H1 (cell line): ENCODE measurements at regions not wholly inside any gene's neighbourhood (a gene's known extent, or its start where the extent isn't known, plus 50 kb on each side); places are given as distances from the start of the nearest gene placed in this dataset.
"Not testable (repeated sequence)": the region's sequence is repeated elsewhere in the genome, so short reads cannot be mapped to it uniquely, and the experiment has no call there.

Source experiments
- CTCF ChIA-PET: fragments of 300-600 bp; sonication (Branson Sonifier 250); formaldehyde crosslinking; loops from one replicate; lab custom pipeline; 2021; ENCODE audit not compliant: partially characterized antibody; lab: Charles Lee
- POLR2A ChIA-PET: fragments of 300-600 bp; sonication (Branson Sonifier 250); formaldehyde crosslinking; loops from one replicate; lab custom pipeline; 2021; ENCODE audit warnings: inconsistent platforms; ENCODE audit not compliant: partially characterized antibody; lab: Charles Lee
- DNase-seq, 2 experiments: peaks; one replicate each; pipeline versions ENCODE4 v3.0.0 to v3.0.0-alpha.2; 2010 to 2022; ENCODE audit warnings: low spot score in 2 of 2, low read depth in 1 of 2, mixed read lengths in 1 of 2
- FAIRE-seq: peaks from 2 replicates; lab custom pipeline; 2011; peaks lifted over from hg19 to GRCh38; lab: Jason Lieb, UNC
- H2AFZ ChIP-seq: 2 replicates; pipeline ENCODE4 v1.8.1; 2012; ENCODE audit warnings: low read length, inconsistent platforms
- H2AK5ac ChIP-seq: 2 replicates; pipeline ENCODE4 v1.6.1; 2013; ENCODE audit warnings: low read depth, low read length
- H2BK120ac ChIP-seq: replicated peaks from 2 replicates; pipeline ENCODE3; 2013; ENCODE audit warnings: low read depth, low read length, inconsistent platforms
- H2BK12ac ChIP-seq: 2 replicates; pipeline ENCODE4 v1.6.1; 2013; ENCODE audit warnings: low read depth, low read length
- H2BK15ac ChIP-seq: 2 replicates; pipeline ENCODE4 v1.6.1; 2013; ENCODE audit warnings: low read length
- H2BK20ac ChIP-seq: 2 replicates; pipeline ENCODE4 v1.6.1; 2013; ENCODE audit warnings: low read length
- H2BK5ac ChIP-seq: 2 replicates; pipeline ENCODE4 v1.6.1; 2013; ENCODE audit warnings: low read depth, low read length
- H3K14ac ChIP-seq: 2 replicates; pipeline ENCODE4 v1.6.1; 2013; ENCODE audit warnings: inconsistent platforms; ENCODE audit not compliant: insufficient read length
- H3K18ac ChIP-seq: 2 replicates; pipeline ENCODE4 v1.6.1; 2013; ENCODE audit warnings: low read length; ENCODE audit errors: extremely low read depth
- H3K23ac ChIP-seq: 2 replicates; pipeline ENCODE4 v1.6.1; 2013; ENCODE audit warnings: inconsistent platforms; ENCODE audit not compliant: insufficient read length
- H3K23me2 ChIP-seq: 2 replicates; pipeline ENCODE4 v1.6.1; 2013; ENCODE audit warnings: low read depth, low read length
- H3K27ac ChIP-seq: 2 replicates; pipeline ENCODE4 v1.6.1; 2011; ENCODE audit warnings: low read depth, low read length, inconsistent platforms
- H3K27me3 ChIP-seq, 4 experiments: replicated peaks in 1 of 4; 1 replicate in 1 of 4; 2 replicates in 3 of 4; pipeline versions ENCODE4 v1.6.1 to v1.8.1; 2011 to 2013; ENCODE audit warnings: low read length in 3 of 4, mild to moderate bottlenecking in 3 of 4, inconsistent platforms in 2 of 4, mixed read lengths in 2 of 4, moderate library complexity in 1 of 4; ENCODE audit not compliant: control insufficient read depth in 3 of 4, insufficient read depth in 3 of 4; ENCODE audit errors: extremely low read depth in 1 of 4
- H3K36me3 ChIP-seq, 4 experiments: 2 replicates each; pipeline versions ENCODE4 v1.6.1 to v1.8.1; 2011 to 2013; ENCODE audit warnings: mild to moderate bottlenecking in 4 of 4, low read length in 3 of 4, moderate library complexity in 2 of 4, control low read depth in 1 of 4, inconsistent platforms in 1 of 4; ENCODE audit not compliant: insufficient read depth in 4 of 4, control insufficient read depth in 2 of 4
- H3K4ac ChIP-seq: replicated peaks from 2 replicates; pipeline ENCODE3; 2013; ENCODE audit warnings: low read length, low read depth, mixed read lengths, inconsistent platforms; ENCODE audit not compliant: insufficient read length
- H3K4me1 ChIP-seq, 4 experiments: replicated peaks in 1 of 4; 1 replicate in 1 of 4; 2 replicates in 3 of 4; pipeline versions ENCODE4 v1.6.1 to v1.8.1; 2011 to 2013; ENCODE audit warnings: low read length in 3 of 4, inconsistent platforms in 2 of 4, mixed read lengths in 1 of 4; ENCODE audit not compliant: insufficient read depth in 4 of 4, control insufficient read depth in 3 of 4
- H3K4me2 ChIP-seq, 2 experiments: 2 replicates each; pipeline versions ENCODE4 v1.6.1 to v1.8.1; 2011 to 2013; ENCODE audit warnings: low read depth in 2 of 2, low read length in 2 of 2, control low read depth in 1 of 2, inconsistent platforms in 1 of 2, mild to moderate bottlenecking in 1 of 2; ENCODE audit not compliant: insufficient read depth in 1 of 2
- H3K4me3 ChIP-seq, 4 experiments: fragments of 200-600, 300-600 bp in 1 of 4; sonication (generic), shearing (Covaris generic), sonication (Bioruptor Twin) in 1 of 4; 2 replicates each; pipeline versions ENCODE4 v1.5.1 to v1.8.1; 2011 to 2016; ENCODE audit warnings: low read length in 4 of 4, low read depth in 3 of 4, control low read depth in 2 of 4, inconsistent platforms in 2 of 4, mild to moderate bottlenecking in 2 of 4, mixed read lengths in 1 of 4, moderate library complexity in 1 of 4; ENCODE audit not compliant: insufficient read depth in 2 of 4; ENCODE audit errors: extremely low read depth in 1 of 4
- H3K56ac ChIP-seq: replicated peaks from 2 replicates; pipeline ENCODE3; 2013; ENCODE audit warnings: low read depth, mild to moderate bottlenecking, mixed read lengths, low read length, inconsistent platforms; ENCODE audit not compliant: insufficient read length
- H3K79me1 ChIP-seq: 2 replicates; pipeline ENCODE4 v1.6.1; 2013; ENCODE audit warnings: low read depth, low read length, control low read depth
- H3K79me2 ChIP-seq, 2 experiments: 2 replicates each; pipeline versions ENCODE4 v1.6.1 to v1.8.1; 2012 to 2013; ENCODE audit warnings: low read length in 2 of 2, mild to moderate bottlenecking in 2 of 2, inconsistent platforms in 1 of 2; ENCODE audit not compliant: insufficient read depth in 2 of 2, control insufficient read depth in 1 of 2
- H3K9ac ChIP-seq, 4 experiments: replicated peaks in 1 of 4; 1 replicate in 1 of 4; 2 replicates in 3 of 4; pipeline versions ENCODE4 v1.6.1 to v1.8.1; 2011 to 2013; ENCODE audit warnings: low read depth in 3 of 4, low read length in 3 of 4, control low read depth in 2 of 4, mild to moderate bottlenecking in 2 of 4, moderate library complexity in 2 of 4, inconsistent platforms in 1 of 4; ENCODE audit errors: extremely low read depth in 1 of 4
- H3K9me3 ChIP-seq, 2 experiments: 2 replicates each; pipeline versions ENCODE4 v1.6.1 to v1.8.1; 2012 to 2013; ENCODE audit warnings: mild to moderate bottlenecking in 2 of 2, moderate library complexity in 2 of 2, control low read depth in 1 of 2, inconsistent platforms in 1 of 2, low read depth in 1 of 2, low read length in 1 of 2, mixed read lengths in 1 of 2; ENCODE audit not compliant: insufficient read depth in 2 of 2
- H4K20me1 ChIP-seq, 2 experiments: replicated peaks in 1 of 2; 2 replicates each; pipeline versions ENCODE3 to v1.8.1; 2011 to 2013; ENCODE audit warnings: inconsistent platforms in 2 of 2, low read length in 2 of 2, mild to moderate bottlenecking in 1 of 2; ENCODE audit not compliant: insufficient read depth in 2 of 2, control insufficient read depth in 1 of 2
- H4K5ac ChIP-seq: 2 replicates; pipeline ENCODE4 v1.6.1; 2013; ENCODE audit warnings: low read length, low read depth, mixed read lengths, inconsistent platforms; ENCODE audit not compliant: insufficient read length
- H4K8ac ChIP-seq: 2 replicates; pipeline ENCODE4 v1.8.0; 2013; ENCODE audit warnings: mild to moderate bottlenecking, moderate library complexity, low read length, inconsistent platforms; ENCODE audit not compliant: insufficient read depth; ENCODE audit errors: extremely low read depth
- H4K91ac ChIP-seq: replicated peaks from 2 replicates; pipeline ENCODE3; 2013; ENCODE audit warnings: low read length, mixed read lengths, inconsistent platforms; ENCODE audit not compliant: insufficient read length
- CBX5 ChIP-seq: fragments of 300-800, 300-1000 bp; sonication (generic); IDR thresholded peaks from 2 replicates; pipeline ENCODE4 v1.7.1; 2016; ENCODE audit warnings: antibody characterized with exemption, low read length, low read depth
- CREB1 ChIP-seq: IDR thresholded peaks from 2 replicates; pipeline ENCODE4 v1.6.1; 2012; ENCODE audit warnings: inconsistent platforms
- HDAC2 ChIP-seq, 2 experiments: fragments of 300-600 bp in 1 of 2; sonication (generic) in 1 of 2; IDR thresholded peaks; 2 replicates each; pipeline ENCODE4 v1.6.1; 2011 to 2012; ENCODE audit warnings: low read depth in 2 of 2, low read length in 2 of 2, mild to moderate bottlenecking in 2 of 2, moderate library complexity in 2 of 2, borderline replicate concordance in 1 of 2, inconsistent platforms in 1 of 2
- RAD21 ChIP-seq, 2 experiments: IDR thresholded peaks in 1 of 2; conservative IDR thresholded peaks in 1 of 2; 2 replicates each; pipeline ENCODE4 v1.6.1; 2011; ENCODE audit warnings: low read depth in 2 of 2, low read length in 2 of 2, improper control_type of control experiment in 1 of 2, inconsistent platforms in 1 of 2, mild to moderate bottlenecking in 1 of 2, moderate library complexity in 1 of 2
- RXRA ChIP-seq: IDR thresholded peaks from 2 replicates; pipeline ENCODE4 v1.6.1; 2011; ENCODE audit warnings: low read depth, mild to moderate bottlenecking, low read length, moderate library complexity; ENCODE audit not compliant: insufficient read depth
- SRF ChIP-seq: IDR thresholded peaks from 2 replicates; pipeline ENCODE4 v1.6.1; 2011; ENCODE audit warnings: mild to moderate bottlenecking, low read depth, low read length, moderate library complexity

GRCh38 chr21:15128267-15128666 lies 63.5 kb upstream of the NRIP1 start (continued):
- TF ChIP-seq CBX5 = no peak
- no peak for TF ChIP-seq RXRA
- no peak for TF ChIP-seq SRF
- no peak for TF ChIP-seq RAD21 (IDR thresholded peaks at IDR 0.05 in 1 of 2, conservative IDR thresholded peaks at IDR 0.05 in 1 of 2; ENCODE audit: low read depth in 2 of 2, low read length in 2 of 2)
- no peak for TF ChIP-seq CREB1
- TF ChIP-seq HDAC2 (IDR thresholded peaks at IDR 0.05; ENCODE audit: borderline replicate concordance in 1 of 2, low read depth in 2 of 2, low read length in 2 of 2) = no peak

GRCh38 chr21:15128714-15129113 lies 63.9 kb upstream of the NRIP1 start:
- H3K4me3 ChIP-seq, H3K4ac ChIP-seq, H3K23me2 ChIP-seq, CTCF ChIA-PET, H4K5ac ChIP-seq, H2BK120ac ChIP-seq, H3K36me3 ChIP-seq, H3K4me1 ChIP-seq, H3K18ac ChIP-seq, H4K20me1 ChIP-seq, H2BK15ac ChIP-seq, H2BK5ac ChIP-seq, H3K27me3 ChIP-seq, POLR2A ChIA-PET, DNase-seq, H2BK12ac ChIP-seq, H2BK20ac ChIP-seq, H2AK5ac ChIP-seq, H3K9ac ChIP-seq, H3K4me2 ChIP-seq, H3K56ac ChIP-seq, H3K27ac ChIP-seq, H3K9me3 ChIP-seq, H4K8ac ChIP-seq, H2AFZ ChIP-seq, H4K91ac ChIP-seq, H3K79me2 ChIP-seq, FAIRE-seq, H3K79me1 ChIP-seq, H3K14ac ChIP-seq, H3K23ac ChIP-seq: not testable (repeated sequence)
